ENCODE measurements at regions not wholly inside any gene's neighbourhood (a gene's known extent, or its start where the extent isn't known, plus 50 kb on each side); places are given as distances from the start of the nearest gene placed in this dataset.
"Not testable (repeated sequence)": the region's sequence is repeated elsewhere in the genome, so short reads cannot be mapped to it uniquely, and the experiment has no call there.

DNA sequence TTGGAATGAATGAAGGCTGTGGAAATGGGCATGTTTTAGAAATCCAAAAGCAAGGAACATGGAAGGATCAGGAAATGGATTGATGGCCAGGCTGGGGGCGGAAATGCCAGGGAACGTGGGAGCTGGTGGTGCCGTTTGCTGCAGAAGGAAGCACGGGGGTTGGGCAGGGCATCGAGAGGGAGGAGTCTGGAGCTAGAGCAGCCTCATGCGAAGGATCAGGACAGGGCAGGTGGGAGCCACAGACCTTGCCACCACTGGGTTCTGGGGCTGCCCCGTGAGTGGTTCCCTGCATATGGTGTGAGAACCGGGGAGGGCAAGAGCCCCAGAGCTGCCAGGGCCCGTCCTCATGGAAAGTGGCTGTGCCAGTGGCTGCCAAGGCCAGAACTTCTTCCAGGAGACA, 193.8 kb upstream of the ZNF32 start:
- H3K36me3 Mint-ChIP-seq = no peaks in the 10 kb centered on the region
- H3K9me3 Mint-ChIP-seq = peaks cover 0 to 4% (median 0%) of the 10 kb centered on the region in 7 donors
- ATAC-seq (ENCODE audit: low read depth in 2 of 2) (no peak), DNase-seq (no peak)
- peaks cover 0 to 21% (median 9%) of the 10 kb centered on the region in 3 donors for H3K27me3 Mint-ChIP-seq
- peaks cover 0 to 4% (median 2%) of the 10 kb centered on the region in 3 donors for H3K4me1 Mint-ChIP-seq
- H3K27ac Mint-ChIP-seq = no peak overlapping the region
- H3K4me3 Mint-ChIP-seq = no peak overlapping the region

DNA sequence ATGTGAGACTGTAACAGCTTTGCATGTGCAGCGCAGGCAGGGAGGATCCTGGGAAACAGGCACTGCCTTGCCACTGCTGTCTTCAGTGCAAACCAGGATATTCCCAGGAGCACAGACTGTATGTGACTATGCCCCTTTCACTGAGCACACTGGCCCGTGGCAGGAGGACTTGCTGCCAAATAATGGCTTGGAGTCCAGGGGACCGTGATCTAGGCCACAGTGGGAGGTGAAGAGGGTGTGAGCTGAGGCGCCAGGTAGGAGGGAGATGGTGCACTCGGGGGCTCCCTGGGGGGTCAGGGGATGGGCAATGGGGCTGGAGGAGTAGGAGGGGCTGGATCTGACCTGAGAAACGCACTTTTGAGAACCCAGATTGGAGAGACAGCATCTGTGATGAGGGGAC, 193.4 kb upstream of the ZNF32 start:
- Mint-ChIP-seq H3K27me3 (peaks cover 0 to 21% (median 9%) of the 10 kb centered on the region in 3 donors), H3K4me1 (peaks cover 0 to 4% (median 2%) of the 10 kb centered on the region in 3 donors), H3K27ac (no peak overlapping the region), H3K4me3 (no peak overlapping the region), H3K9me3 (peaks cover 0 to 4% (median 0%) of the 10 kb centered on the region in 7 donors), H3K36me3 (no peaks in the 10 kb centered on the region)
- ATAC-seq (ENCODE audit: low read depth in 2 of 2) = no peak
- DNase-seq = no peak

DNA sequence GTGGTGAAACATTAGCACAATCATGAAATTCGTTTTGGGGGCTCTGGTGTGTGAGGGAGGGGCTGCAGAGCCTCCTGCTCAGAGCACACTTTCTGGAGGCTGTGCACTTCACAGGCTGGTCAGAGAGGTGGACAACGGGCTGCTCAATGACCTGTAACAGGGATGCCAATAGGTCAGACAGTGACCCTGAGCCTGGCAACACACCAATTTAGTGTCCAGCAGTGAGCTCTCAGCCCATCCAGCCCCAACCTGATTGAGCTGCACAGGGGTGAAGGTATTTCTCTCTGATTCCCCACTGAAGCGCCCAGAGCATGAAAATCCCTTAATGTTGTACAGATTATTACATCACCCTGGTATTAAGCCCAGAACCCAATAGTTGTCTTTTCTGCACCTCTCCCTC, 191.3 kb upstream of the ZNF32 start:
- Mint-ChIP-seq H3K27me3 (peaks cover 0 to 26% (median 9%) of the 10 kb centered on the region in 3 donors), H3K4me1 (no peaks in the 10 kb centered on the region), H3K9me3 (peaks cover 0 to 4% (median 0%) of the 10 kb centered on the region in 7 donors), H3K4me3 (no peak overlapping the region), H3K36me3 (no peaks in the 10 kb centered on the region), H3K27ac (no peak overlapping the region)
- ATAC-seq (ENCODE audit: low read depth in 2 of 2) = no peak
- no peak for DNase-seq

DNA sequence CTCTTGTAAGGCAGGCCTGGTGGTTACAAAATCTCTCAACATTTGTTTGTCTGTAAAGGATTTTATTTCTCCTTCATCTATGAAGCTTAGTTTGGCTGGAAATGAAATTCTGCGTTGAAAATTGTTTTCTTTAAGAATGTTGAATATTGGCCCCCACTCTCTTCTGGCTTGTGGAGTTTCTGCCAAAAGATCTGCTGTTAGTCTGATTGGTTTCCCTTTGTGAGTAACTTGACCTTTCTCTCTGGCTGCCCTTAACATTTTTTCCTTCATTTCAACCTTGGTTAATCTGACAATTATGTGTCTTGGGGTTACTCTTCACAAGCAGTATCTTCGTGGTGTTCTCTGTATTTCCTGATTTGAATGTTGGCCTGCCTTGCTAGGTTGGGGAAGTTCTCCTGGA, 186.1 kb upstream of the ZNF32 start:
- ATAC-seq (ENCODE audit: low read depth in 2 of 2); H3K36me3 Mint-ChIP-seq; H3K4me3 Mint-ChIP-seq; H3K4me1 Mint-ChIP-seq; H3K27ac Mint-ChIP-seq; DNase-seq: not testable (repeated sequence)
- peaks cover 5 to 21% (median 5%) of the 10 kb centered on the region in 3 donors for H3K27me3 Mint-ChIP-seq
- H3K9me3 Mint-ChIP-seq = peaks cover 1 to 11% (median 6%) of the 10 kb centered on the region in 7 donors

- no peaks in the 10 kb centered on the region for H3K36me3 Mint-ChIP-seq
- DNase-seq (no peak), ATAC-seq (ENCODE audit: low read depth in 2 of 2) (no peak)
- H3K4me3 Mint-ChIP-seq = no peak overlapping the region
- H3K9me3 Mint-ChIP-seq = peaks cover 0 to 6% (median 4%) of the 10 kb centered on the region in 7 donors
- peaks cover 0 to 10% (median 0%) of the 10 kb centered on the region in 3 donors for H3K27me3 Mint-ChIP-seq
- H3K4me1 Mint-ChIP-seq = no peaks in the 10 kb centered on the region
- no peak overlapping the region for H3K27ac Mint-ChIP-seq
These were observed 179.2 kb upstream of the ZNF32 start for GRCh38 chr10:43827853-43828252.

DNA sequence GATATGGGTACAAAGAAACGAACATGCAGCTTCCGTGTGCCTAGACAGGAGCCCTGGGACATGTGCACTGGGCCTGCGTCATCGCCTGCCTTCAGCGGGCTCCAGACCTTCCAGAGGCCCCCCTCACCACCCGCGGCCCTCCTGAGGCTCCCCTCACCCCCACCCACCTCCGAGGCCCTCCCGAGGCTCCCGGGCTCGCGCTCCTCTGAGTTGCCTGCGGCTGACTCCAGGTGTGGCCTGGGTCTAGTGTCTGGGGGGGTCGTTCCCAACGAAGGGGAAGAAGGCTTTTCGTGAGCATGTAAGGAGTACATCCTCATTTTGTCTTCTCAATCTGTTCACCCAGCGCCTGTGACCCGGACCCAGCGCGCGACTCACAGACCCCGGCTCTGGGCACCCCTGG, 177.3 kb upstream of the ZNF32 start:
- Mint-ChIP-seq H3K27ac (no peak overlapping the region), H3K9me3 (peaks cover 0 to 6% (median 2%) of the 10 kb centered on the region in 7 donors), H3K4me3 (no peak overlapping the region), H3K4me1 (no peaks in the 10 kb centered on the region), H3K36me3 (no peaks in the 10 kb centered on the region), H3K27me3 (peaks cover 0 to 10% (median 0%) of the 10 kb centered on the region in 3 donors)
- DNase-seq (no peak), ATAC-seq (ENCODE audit: low read depth in 2 of 2) (no peak)

DNA sequence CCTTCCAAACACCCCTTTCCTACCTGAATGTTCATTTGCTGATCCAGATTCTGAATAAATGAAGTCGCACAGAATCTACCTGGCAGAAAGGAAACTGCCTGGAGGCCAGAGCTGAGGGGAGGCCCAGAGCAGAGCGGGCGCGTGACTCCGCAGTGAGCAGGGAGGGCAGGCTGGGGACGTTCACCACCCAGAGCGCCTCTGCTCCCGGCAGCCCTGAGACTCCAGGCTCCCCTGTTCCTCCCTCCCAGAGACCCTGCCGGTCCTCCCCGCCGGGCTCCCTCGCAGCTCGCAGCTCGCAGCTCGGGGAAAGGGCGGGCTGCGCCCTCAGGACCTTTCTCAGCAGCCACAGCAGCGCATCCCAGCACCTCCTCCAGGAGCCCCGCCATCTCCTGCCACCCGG, 176.7 kb upstream of the ZNF32 start:
- peak overlapping the region in 1 of 6 donors; percentile 86 for H3K27ac Mint-ChIP-seq
- DNase-seq (no peak), ATAC-seq (ENCODE audit: low read depth in 2 of 2) (no peak)
- no peak overlapping the region for H3K4me3 Mint-ChIP-seq
- peaks cover 0 to 6% (median under 1%) of the 10 kb centered on the region in 7 donors for H3K9me3 Mint-ChIP-seq
- H3K27me3 Mint-ChIP-seq = peaks cover 0 to 10% (median 0%) of the 10 kb centered on the region in 3 donors
- no peaks in the 10 kb centered on the region for H3K36me3 Mint-ChIP-seq
- no peaks in the 10 kb centered on the region for H3K4me1 Mint-ChIP-seq

- no peak overlapping the region for H3K27ac Mint-ChIP-seq
- no peak for DNase-seq
- no peak for ATAC-seq (ENCODE audit: low read depth in 2 of 2)
- H3K36me3 Mint-ChIP-seq = no peaks in the 10 kb centered on the region
- no peaks in the 10 kb centered on the region for H3K4me1 Mint-ChIP-seq
- H3K4me3 Mint-ChIP-seq = no peak overlapping the region
- peaks cover 0 to 6% (median 0%) of the 10 kb centered on the region in 7 donors for H3K9me3 Mint-ChIP-seq
- peaks cover 0 to 10% (median 0%) of the 10 kb centered on the region in 3 donors for H3K27me3 Mint-ChIP-seq
These were observed 176.3 kb upstream of the ZNF32 start for GRCh38 chr10:43824934-43825333.

GRCh38 chr10:43822631-43823580, 174.2 kb upstream of the ZNF32 start:
- Mint-ChIP-seq H3K4me3 (no peak overlapping the region), H3K9me3 (peaks cover 0 to 2% (median 0%) of the 10 kb centered on the region in 7 donors), H3K27ac (no peak overlapping the region), H3K4me1 (no peaks in the 10 kb centered on the region), H3K36me3 (no peaks in the 10 kb centered on the region), H3K27me3 (peaks cover 0 to 7% (median 0%) of the 10 kb centered on the region in 3 donors)
- no peak for ATAC-seq (ENCODE audit: low read depth in 2 of 2)
- no peak for DNase-seq

DNA sequence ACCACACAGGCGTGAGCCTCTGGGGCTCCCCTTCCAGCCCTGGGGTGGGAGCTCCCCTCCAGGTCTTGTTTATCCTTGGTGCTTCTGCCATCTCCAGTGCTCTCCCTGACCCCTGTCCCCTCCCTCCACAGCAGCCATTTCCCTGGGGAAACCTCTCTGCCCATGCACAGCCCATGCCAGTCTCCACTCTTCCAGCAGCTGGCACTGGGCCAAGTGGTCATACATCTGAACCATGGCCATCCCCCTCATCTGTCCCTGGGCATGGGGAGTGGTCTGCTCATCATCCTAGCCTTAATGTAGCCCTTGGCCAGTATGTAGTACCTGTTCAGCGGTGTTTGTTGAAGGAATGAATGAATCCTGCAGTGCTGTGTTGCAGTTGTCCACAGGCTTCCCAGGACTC, 172.4 kb upstream of the ZNF32 start:
- no peak for ATAC-seq (ENCODE audit: low read depth in 2 of 2)
- H3K27ac Mint-ChIP-seq = no peak overlapping the region
- peaks cover 5 to 8% (median 6%) of the 10 kb centered on the region in 3 donors for H3K4me1 Mint-ChIP-seq

DNA sequence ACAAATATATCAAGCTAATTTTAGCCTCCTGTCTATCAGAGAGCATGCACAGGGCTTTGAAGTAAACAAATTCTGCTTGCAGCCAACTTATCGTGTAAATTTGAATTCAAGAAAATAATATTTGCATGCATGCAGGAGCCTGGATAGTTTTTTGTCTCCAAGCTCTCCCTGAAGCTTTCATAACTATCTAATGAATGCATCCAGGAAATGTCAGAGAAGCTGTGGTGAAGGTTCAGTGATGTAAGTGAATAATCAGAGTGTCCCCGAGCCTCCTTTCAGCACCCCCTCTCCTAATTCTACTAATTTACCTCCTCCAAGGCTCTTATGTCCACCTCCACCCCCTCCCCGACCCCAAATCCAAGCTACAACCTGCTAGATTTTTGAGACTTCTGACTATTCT, 172.0 kb upstream of the ZNF32 start:
- Mint-ChIP-seq H3K36me3 (no peaks in the 10 kb centered on the region), H3K4me1 (peaks cover 5 to 11% (median 10%) of the 10 kb centered on the region in 3 donors), H3K9me3 (no peaks in the 10 kb centered on the region), H3K27ac (no peak overlapping the region), H3K27me3 (no peaks in the 10 kb centered on the region), H3K4me3 (no peak overlapping the region)
- no peak for DNase-seq
- no peak for ATAC-seq (ENCODE audit: low read depth in 2 of 2)

More for the DNA sequence above, 172.4 kb upstream of the ZNF32 start:
- no peak for DNase-seq
- H3K27me3 Mint-ChIP-seq = no peaks in the 10 kb centered on the region
- no peaks in the 10 kb centered on the region for H3K9me3 Mint-ChIP-seq
- H3K4me3 Mint-ChIP-seq = no peak overlapping the region
- no peaks in the 10 kb centered on the region for H3K36me3 Mint-ChIP-seq

- H3K4me1 Mint-ChIP-seq = peaks cover 5 to 11% (median 10%) of the 10 kb centered on the region in 3 donors
- no peaks in the 10 kb centered on the region for H3K27me3 Mint-ChIP-seq
- no peaks in the 10 kb centered on the region for H3K36me3 Mint-ChIP-seq
- H3K4me3 Mint-ChIP-seq = no peak overlapping the region
- no peaks in the 10 kb centered on the region for H3K9me3 Mint-ChIP-seq
- ATAC-seq (ENCODE audit: low read depth in 2 of 2) (no peak), DNase-seq (no peak)
- H3K27ac Mint-ChIP-seq = no peak overlapping the region
These were observed 171.0 kb upstream of the ZNF32 start for GRCh38 chr10:43819464-43820230.

DNA sequence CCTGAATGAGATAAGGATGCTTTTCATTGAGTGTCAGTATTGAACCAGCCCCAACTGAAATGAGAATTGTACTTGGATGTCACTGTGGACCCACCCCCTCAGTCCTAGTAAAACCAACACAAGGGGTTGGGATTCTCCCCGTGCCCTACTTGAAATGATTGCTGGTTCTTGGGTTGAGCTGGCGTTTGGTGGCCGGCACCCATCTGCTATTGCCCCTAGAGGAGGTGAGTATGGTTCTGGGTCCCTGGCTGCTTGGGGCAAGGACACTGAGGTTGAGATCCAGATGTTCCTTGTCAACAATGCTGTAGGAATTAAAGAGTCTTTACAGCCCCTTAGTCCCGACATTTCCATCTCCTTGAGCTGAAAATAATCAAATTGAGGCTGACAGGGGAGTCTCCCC, 170.0 kb upstream of the ZNF32 start:
- ATAC-seq (ENCODE audit: low read depth in 2 of 2) = no peak
- H3K4me1 Mint-ChIP-seq = peaks cover 5 to 11% (median 10%) of the 10 kb centered on the region in 3 donors
- no peaks in the 10 kb centered on the region for H3K36me3 Mint-ChIP-seq
- no peak for DNase-seq
- no peaks in the 10 kb centered on the region for H3K9me3 Mint-ChIP-seq
- H3K27ac Mint-ChIP-seq = no peak overlapping the region
- no peak overlapping the region for H3K4me3 Mint-ChIP-seq
- no peaks in the 10 kb centered on the region for H3K27me3 Mint-ChIP-seq
